GM21723 (cell line): ENCODE measurements at regions not wholly inside any gene's neighbourhood (a gene's known extent, or its start where the extent isn't known, plus 50 kb on each side); places are given as distances from the start of the nearest gene placed in this dataset.

Source experiments
- ATAC-seq: cut with Tn5 transposase; IDR thresholded peaks from one replicate; pipeline ENCODE4 v1.9.1; 2021; ENCODE audit warnings: mild to moderate bottlenecking, moderate library complexity; ENCODE audit not compliant: unreplicated experiment

GRCh38 chr1:106780066-106780465 is 276.4 kb upstream of the PRMT6 start:
- no peak for ATAC-seq

DNA sequence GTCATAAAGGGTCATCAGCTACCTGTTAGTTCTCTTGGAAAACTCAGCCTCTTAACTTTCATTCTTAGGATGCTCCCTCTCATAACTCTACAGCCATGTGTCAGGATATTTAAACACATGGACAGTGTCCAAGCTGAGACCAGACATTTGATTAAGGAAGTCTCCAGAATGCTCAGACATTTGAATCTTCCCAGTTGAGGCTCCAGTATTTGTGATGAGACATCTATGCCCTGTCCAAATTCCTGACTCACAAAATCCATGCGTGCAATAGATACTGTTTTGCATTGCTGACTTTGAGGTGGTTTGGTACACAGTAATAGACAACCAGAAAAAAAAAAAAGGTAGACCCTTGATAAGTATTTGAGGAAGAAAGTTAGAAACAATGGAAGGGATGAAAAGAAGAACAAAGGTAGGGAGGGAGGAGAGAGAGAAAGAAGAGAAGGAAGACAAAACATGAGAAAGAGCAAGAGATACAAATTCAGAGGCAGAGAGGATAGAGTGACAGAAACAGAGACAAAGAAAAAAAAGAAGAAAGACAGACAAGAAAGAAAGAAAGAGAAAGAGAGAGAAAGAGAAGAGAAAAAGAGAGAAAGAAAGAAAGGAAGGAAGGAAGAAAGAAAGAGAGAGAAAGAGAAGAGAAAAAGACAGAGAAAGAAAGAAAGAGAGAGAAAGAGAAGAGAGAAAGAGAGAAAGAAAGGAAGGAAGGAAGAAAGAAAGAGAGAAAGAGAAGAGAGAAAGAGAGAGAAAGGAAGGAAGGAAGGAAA is 275.5 kb upstream of the PRMT6 start:
- no peak for ATAC-seq

DNA sequence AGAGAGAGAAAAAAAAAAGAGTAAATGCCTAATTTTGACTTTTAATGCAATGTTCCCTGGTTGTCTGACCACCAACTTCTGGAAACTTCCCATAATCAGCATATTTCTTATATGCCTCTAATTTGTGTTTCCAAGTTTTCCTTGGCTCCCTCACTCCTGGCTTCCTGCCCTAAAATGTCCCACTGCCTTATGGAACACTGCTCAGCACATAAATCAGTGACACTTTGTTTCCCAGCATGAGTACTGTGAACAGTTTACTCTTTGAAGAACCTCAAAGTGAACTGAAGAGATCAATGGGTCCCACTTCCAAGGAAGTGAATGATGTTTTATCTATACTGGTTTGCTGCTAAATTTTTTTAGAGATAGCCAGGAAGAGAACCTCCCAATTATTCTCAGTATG is 271.3 kb upstream of the PRMT6 start:
- ATAC-seq, result no peak

GRCh38 chr1:106787520-106787919 is 269.0 kb upstream of the PRMT6 start:
- ATAC-seq, result no peak

- no peak for ATAC-seq
Observed at GRCh38 chr1:106789686-106790085, 266.8 kb upstream of the PRMT6 start.

DNA sequence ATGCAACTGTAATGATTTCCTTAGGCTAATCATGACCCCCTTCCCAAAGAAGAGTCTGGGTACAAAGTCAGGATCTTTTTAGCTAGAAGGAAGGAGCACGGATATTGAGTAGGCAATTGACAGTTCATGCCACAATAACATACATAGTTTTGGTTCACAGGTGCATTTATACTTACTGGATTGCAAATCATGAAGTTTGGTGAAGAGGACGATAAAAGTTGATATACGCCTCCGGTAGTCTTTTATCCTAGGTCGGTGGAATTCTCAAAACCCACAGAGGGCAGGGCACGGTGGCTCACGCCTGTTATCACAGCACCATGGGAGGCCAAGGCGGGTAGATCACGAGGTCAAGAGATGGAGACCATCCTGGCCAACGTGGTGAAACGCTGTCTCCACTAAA is 265.4 kb upstream of the PRMT6 start:
- no peak for ATAC-seq

DNA sequence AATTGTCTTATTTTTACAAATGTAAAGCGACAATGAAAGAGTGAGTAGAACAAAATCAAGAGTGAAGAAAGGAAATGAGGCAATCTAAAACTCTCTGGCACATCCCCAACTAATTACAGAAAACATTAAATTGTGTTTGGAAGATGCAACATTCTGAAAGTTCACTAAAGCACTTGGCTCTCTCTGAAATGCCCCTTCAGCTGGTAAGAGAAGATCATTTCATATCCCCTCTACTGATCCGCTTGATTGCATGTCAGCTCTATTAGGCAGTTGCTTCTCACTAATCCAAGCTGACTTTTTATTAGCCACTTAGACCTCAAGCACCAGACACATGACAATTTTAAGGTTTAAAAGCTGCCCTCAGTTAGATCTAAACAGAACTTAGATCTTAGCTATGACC is 262.8 kb upstream of the PRMT6 start:
- no peak for ATAC-seq

DNA sequence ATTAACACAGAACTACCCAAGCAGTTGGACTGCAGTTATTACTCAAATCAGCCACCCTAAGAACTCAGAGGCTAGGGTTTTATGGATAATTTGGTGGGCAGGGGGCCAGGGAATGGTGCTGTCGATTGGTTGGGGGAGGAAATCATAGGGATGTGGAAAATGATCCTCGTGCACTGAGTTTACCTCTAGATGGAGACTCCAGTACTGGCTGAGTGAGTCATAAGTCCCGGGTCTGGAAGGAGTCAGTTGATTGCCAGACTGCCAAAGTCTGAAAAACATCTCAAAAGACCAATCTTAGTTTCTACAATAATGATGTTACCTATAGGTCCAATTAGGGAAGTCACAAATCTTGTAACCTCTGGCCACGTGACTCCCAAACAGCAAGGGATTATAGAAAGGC is 257.5 kb upstream of the PRMT6 start:
- no peak for ATAC-seq

DNA sequence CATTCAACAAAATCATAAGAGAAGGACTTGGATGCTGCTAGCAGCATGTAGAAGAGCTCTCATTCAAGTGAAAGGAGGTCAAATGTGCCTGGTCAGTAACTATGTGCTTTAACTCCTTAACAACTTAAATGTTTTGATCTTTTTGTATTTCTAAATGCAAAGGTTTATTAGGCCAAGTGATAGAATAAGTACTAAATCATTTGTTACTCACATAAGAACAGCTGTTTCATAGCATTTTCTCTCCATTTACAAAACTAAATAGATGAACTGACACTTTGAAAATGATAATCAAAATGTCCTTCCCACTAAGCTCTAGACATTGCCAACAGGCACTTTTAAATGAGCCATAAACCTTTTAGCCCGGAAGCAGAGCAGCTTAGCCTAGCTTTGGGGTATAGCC is 254.3 kb upstream of the PRMT6 start:
- no peak for ATAC-seq

DNA sequence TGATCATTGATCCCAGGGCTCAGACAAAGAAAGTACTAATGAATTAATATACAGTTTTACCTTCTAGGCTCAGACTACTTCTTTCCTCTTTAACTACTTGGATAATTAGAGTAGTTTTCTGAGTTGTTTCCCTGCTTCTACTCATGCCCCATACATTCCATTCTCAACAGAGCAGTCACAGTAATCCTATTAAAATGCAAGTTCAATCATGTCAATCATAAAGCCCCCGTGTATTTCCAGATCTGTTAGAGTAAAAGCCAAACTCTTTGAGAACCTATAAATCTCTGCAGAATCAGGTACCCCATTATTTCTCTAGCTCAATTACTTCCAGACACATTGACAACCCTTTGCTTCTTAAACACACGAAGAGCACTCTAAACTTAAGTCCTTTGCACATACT is 242.1 kb upstream of the PRMT6 start:
- ATAC-seq, result no peak

- ATAC-seq, result no peak
Observed at GRCh38 chr1:106817575-106817974, 238.9 kb upstream of the PRMT6 start.

DNA sequence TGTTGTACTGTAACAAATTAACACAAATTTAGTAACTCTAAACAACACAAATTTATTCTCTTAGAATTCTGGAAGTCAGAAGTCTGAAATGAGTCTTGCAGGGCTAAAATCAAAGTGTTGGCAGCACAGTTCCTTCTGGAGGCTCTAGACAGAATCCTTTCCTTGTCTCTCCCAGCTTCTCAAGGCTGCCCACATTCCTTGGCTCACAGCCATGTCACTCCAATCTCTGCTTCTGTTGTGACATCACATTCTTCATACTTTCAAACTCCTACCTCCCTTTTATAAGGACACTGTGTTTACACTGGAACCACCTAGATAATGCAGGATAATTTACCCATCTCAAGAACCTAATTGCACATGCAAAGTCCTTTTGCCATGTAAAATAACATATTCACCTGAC is 225.0 kb upstream of the PRMT6 start:
- no peak for ATAC-seq

GRCh38 chr1:106836708-106837107 is 219.8 kb upstream of the PRMT6 start:
- ATAC-seq, result no peak

DNA sequence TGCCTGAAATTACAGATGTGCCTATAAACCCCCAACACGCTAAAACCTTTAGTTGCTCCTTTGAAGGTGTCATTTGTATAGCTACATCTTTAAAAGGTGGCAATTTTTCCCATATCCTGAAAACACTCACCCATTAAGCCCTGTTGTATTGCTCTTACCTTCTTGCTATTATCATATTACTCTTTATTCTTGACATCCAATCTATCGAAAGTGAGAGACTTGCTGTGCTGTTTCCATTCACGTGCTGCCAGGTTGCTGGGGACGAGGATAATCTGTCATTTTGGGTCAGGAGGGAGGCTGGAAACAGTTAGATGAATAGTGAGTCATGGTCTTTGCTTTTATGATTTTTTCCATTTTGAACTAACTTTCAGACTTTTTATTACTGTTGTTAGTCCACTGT is 213.0 kb upstream of the PRMT6 start:
- ATAC-seq, result no peak

GRCh38 chr1:106846656-106847055 is 209.8 kb upstream of the PRMT6 start:
- ATAC-seq, result no peak

GRCh38 chr1:106861110-106861509 is 195.4 kb upstream of the PRMT6 start:
- ATAC-seq, result no peak

- no peak for ATAC-seq
Observed at GRCh38 chr1:106868828-106869227, 187.6 kb upstream of the PRMT6 start.

GRCh38 chr1:106875622-106876021 is 180.9 kb upstream of the PRMT6 start:
- peak; percentile 81 for ATAC-seq

GRCh38 chr1:106876384-106876783 is 180.1 kb upstream of the PRMT6 start:
- ATAC-seq, result peak; percentile 62

GRCh38 chr1:106879538-106879937 is 176.9 kb upstream of the PRMT6 start:
- no peak for ATAC-seq

GRCh38 chr1:106880226-106880625 is 176.2 kb upstream of the PRMT6 start:
- no peak for ATAC-seq

GRCh38 chr1:106883208-106883607 is 173.3 kb upstream of the PRMT6 start:
- ATAC-seq, result no peak

- no peak for ATAC-seq
Observed at GRCh38 chr1:106889059-106889458, 167.4 kb upstream of the PRMT6 start.
